ENCODE measurements at regions not wholly inside any gene's neighbourhood (a gene's known extent, or its start where the extent isn't known, plus 50 kb on each side); places are given as distances from the start of the nearest gene placed in this dataset.

DNA sequence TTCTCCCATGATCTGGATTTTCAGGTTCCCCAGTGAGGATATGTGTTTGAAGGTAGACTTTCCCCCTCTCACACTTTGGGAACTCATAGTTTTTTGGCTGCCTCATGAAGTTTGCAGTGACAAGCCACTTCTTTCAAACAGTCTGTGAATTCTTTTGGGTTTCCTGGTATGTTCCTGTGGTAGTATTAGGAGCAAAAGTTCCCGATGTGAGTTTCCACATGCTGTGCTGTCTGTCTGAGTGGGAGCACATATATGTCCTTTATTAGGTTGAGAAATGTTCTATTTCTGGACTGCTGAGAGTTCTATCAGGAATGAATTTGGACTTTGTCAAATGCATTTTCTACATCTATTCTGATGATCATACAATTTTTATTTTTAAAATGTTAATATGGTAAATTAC is 273.2 kb upstream of the TARS1 start:
- no peaks in the 10 kb centered on the region for H4K20me1 ChIP-seq (ENCODE audit: insufficient read depth, low read length)
- no peaks in the 10 kb centered on the region for H3K27me3 ChIP-seq (ENCODE audit: control insufficient read depth in 1 of 2, insufficient read depth in 2 of 2, low read length in 2 of 2)
- no peaks in the 10 kb centered on the region for H3K36me3 ChIP-seq (replicated peaks in 1 of 2; ENCODE audit: control insufficient read depth in 1 of 2, insufficient read depth in 2 of 2, low read length in 2 of 2)
- H3K9me3 ChIP-seq (ENCODE audit: low read length): peaks cover 21% of the 10 kb centered on the region
- FAIRE-seq: no peak
- no peak overlapping the region for H3K4me3 ChIP-seq (replicated peaks in 1 of 3; ENCODE audit: insufficient read depth in 1 of 3, low read depth in 2 of 3, low read length in 3 of 3)
- DNase-seq (ENCODE audit: low spot score): no peak
- in situ Hi-C loops (cut with HindIII; ENCODE audit: extremely low pct_ligation_motif_present, low pct_unique_long_range_greater_than_20kb): no loop called here
- intact Hi-C loops (cut with micrococcal nuclease; ENCODE audit: unreplicated experiment): loop anchor here (2.0 kb wide), 1 partner anchor 255 kb away; no protein-coding TSS in a partner anchor
- TF ChIP-seq BRCA1 (CRISPR knock-in tag; IDR thresholded peaks at IDR 0.05) (no peak), ZBTB33 (CRISPR knock-in tag; IDR thresholded peaks at IDR 0.05) (no peak), KDM5A (IDR thresholded peaks at IDR 0.05; ENCODE audit: borderline replicate concordance, low read length) (no peak), WIZ (CRISPR knock-in tag; IDR thresholded peaks at IDR 0.05) (no peak), PLRG1 (conservative IDR thresholded peaks at IDR 0.05) (no peak), MED1 (CRISPR knock-in tag; IDR thresholded peaks at IDR 0.05) (no peak)
- TF ChIP-seq, protein P1, sequence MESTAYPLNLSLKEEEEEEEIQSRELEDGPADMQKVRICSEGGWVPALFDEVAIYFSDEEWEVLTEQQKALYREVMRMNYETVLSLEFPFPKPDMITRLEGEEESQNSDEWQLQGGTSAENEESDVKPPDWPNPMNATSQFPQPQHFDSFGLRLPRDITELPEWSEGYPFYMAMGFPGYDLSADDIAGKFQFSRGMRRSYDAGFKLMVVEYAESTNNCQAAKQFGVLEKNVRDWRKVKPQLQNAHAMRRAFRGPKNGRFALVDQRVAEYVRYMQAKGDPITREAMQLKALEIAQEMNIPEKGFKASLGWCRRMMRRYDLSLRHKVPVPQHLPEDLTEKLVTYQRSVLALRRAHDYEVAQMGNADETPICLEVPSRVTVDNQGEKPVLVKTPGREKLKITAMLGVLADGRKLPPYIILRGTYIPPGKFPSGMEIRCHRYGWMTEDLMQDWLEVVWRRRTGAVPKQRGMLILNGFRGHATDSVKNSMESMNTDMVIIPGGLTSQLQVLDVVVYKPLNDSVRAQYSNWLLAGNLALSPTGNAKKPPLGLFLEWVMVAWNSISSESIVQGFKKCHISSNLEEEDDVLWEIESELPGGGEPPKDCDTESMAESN (CRISPR knock-in tag; conservative IDR thresholded peaks at IDR 0.05): no peak
- no peak overlapping the region for H2AFZ ChIP-seq (ENCODE audit: low read length)
- no TSS peak for BruUV-seq (replicated peaks)
- WGBS (ENCODE audit: low lambda C conversion rate): 0% methylated on average over 1 of the region's 1 CpG
- ChIA-PET POLR2A (no interaction called here), CTCF (ENCODE audit: low intra/inter-chr PET ratio, low total read pairs) (no interaction called here)
- H3K79me2 ChIP-seq (ENCODE audit: insufficient read depth, low read length): no peaks in the 10 kb centered on the region
- H3K27ac ChIP-seq (ENCODE audit: extremely low read length, insufficient read depth, low read length): no peak overlapping the region
- no peak overlapping the region for H3K9ac ChIP-seq (ENCODE audit: insufficient read depth, low read depth, low read length)
- no peaks in the 10 kb centered on the region for H3K4me1 ChIP-seq (ENCODE audit: insufficient read depth, low read length)
- ATAC-seq: no peak
- H3K4me2 ChIP-seq (ENCODE audit: low read depth, low read length): no peak overlapping the region
